SU-DHL-6 (cell line): ENCODE measurements at regions not wholly inside any gene's neighbourhood (a gene's known extent, or its start where the extent isn't known, plus 50 kb on each side); places are given as distances from the start of the nearest gene placed in this dataset.

ENCODE experiments used
- H2AFZ ChIP-seq: fragments of 200-600 bp; sonication (generic); 2 replicates; pipeline ENCODE4 v1.6.1; 2014; ENCODE audit warnings: low read depth, mild to moderate bottlenecking, moderate library complexity, mixed read lengths, antibody characterized with exemption, low read length; ENCODE audit not compliant: severe bottlenecking
- H3F3A ChIP-seq: fragments of 200-600 bp; shearing (Covaris generic); 2 replicates; pipeline ENCODE4 v1.6.0; 2016; ENCODE audit warnings: antibody characterized with exemption, mild to moderate bottlenecking; ENCODE audit not compliant: insufficient read depth
- H3K27ac ChIP-seq: fragments of 200-600 bp; sonication (generic); 2 replicates; pipeline ENCODE4 v1.5.1; 2016; ENCODE audit warnings: low read depth, mild to moderate bottlenecking, low read length, moderate library complexity, mixed read lengths
- H3K27me3 ChIP-seq: fragments of 200-600 bp; sonication (generic), shearing (Covaris generic); 2 replicates; pipeline ENCODE4 v1.6.0; 2014; ENCODE audit warnings: mild to moderate bottlenecking, low read length
- H3K36me3 ChIP-seq: fragments of 200-600 bp; sonication (generic); 2 replicates; pipeline ENCODE4 v1.6.1; 2014; ENCODE audit warnings: mild to moderate bottlenecking, low read length, mixed read lengths
- H3K4me2 ChIP-seq: fragments of 300-600, 200-600 bp; shearing (Covaris generic), sonication (generic); 2 replicates; pipeline ENCODE4 v1.6.0; 2014; ENCODE audit warnings: low read length, low read depth, mild to moderate bottlenecking; ENCODE audit not compliant: poor library complexity, severe bottlenecking
- H3K4me3 ChIP-seq: fragments of 200-600 bp; sonication (generic); 2 replicates; pipeline ENCODE4 v1.5.1; 2014; ENCODE audit warnings: antibody characterized with exemption, low read length, mild to moderate bottlenecking, mixed read lengths; ENCODE audit not compliant: insufficient read depth, poor library complexity, severe bottlenecking
- H3K79me2 ChIP-seq: fragments of 200-600 bp; sonication (generic); 2 replicates; pipeline ENCODE4 v1.6.1; 2014; ENCODE audit warnings: mild to moderate bottlenecking, low read length, moderate library complexity; ENCODE audit not compliant: insufficient read depth
- H3K9ac ChIP-seq: fragments of 200-600 bp; sonication (generic); 2 replicates; pipeline ENCODE4 v1.7.0; 2014; ENCODE audit warnings: mild to moderate bottlenecking, low read length
- H3K9me2 ChIP-seq: fragments of 200-600 bp; sonication (generic); replicated peaks from 2 replicates; pipeline ENCODE4 v1.6.1; 2014; ENCODE audit warnings: low read length; ENCODE audit not compliant: insufficient read depth
- H3K9me3 ChIP-seq: fragments of 200-600 bp; sonication (generic); 2 replicates; pipeline ENCODE4 v1.6.1; 2014; ENCODE audit warnings: low read length, mixed read lengths; ENCODE audit not compliant: insufficient read depth
- H4K20me1 ChIP-seq: fragments of 200-600 bp; sonication (generic); 2 replicates; pipeline ENCODE4 v1.6.1; 2014; ENCODE audit warnings: low read depth, mild to moderate bottlenecking, antibody characterized with exemption, low read length, moderate library complexity, mixed read lengths
- CTCF ChIP-seq: fragments of 200-600 bp; sonication (generic); IDR thresholded peaks from one replicate; pipeline ENCODE4 v1.5.1; 2017; ENCODE audit warnings: antibody characterized with exemption, mild to moderate bottlenecking, low read length, moderate library complexity; ENCODE audit not compliant: insufficient read depth, poor library complexity, severe bottlenecking
- EZH2phosphoT487 ChIP-seq: fragments of 200-600 bp; sonication (generic), shearing (Covaris generic); conservative IDR thresholded peaks from 2 replicates; pipeline ENCODE4 v1.6.1; 2018; ENCODE audit warnings: mild to moderate bottlenecking, antibody characterized with exemption, low read length, moderate library complexity, mixed read lengths

- H4K20me1 ChIP-seq = no peaks in the 10 kb centered on the region
- no peaks in the 10 kb centered on the region for H3K79me2 ChIP-seq
- H3K4me2 ChIP-seq = no peak overlapping the region
- no peak overlapping the region for H3K9ac ChIP-seq
- H3F3A ChIP-seq = no peaks in the 10 kb centered on the region
- no peak overlapping the region for H2AFZ ChIP-seq
- H3K27ac ChIP-seq = no peak overlapping the region
- TF ChIP-seq CTCF = no peak
- no peak for TF ChIP-seq EZH2phosphoT487
- H3K36me3 ChIP-seq = no peaks in the 10 kb centered on the region
- H3K4me3 ChIP-seq = no peak overlapping the region
- H3K9me2 ChIP-seq = no peaks in the 10 kb centered on the region
- H3K9me3 ChIP-seq = no peaks in the 10 kb centered on the region
- no peaks in the 10 kb centered on the region for H3K27me3 ChIP-seq
These were observed 200.9 kb downstream of the CDC14C start for GRCh38 chr7:49125246-49125645.

GRCh38 chr7:49127359-49127913 is 203.1 kb downstream of the CDC14C start:
- Histone ChIP-seq H3K27me3 (no peaks in the 10 kb centered on the region), H3F3A (no peaks in the 10 kb centered on the region), H3K79me2 (no peaks in the 10 kb centered on the region), H3K27ac (no peak overlapping the region), H3K4me3 (no peak overlapping the region), H4K20me1 (no peaks in the 10 kb centered on the region), H3K4me2 (no peak overlapping the region), H3K9me3 (no peaks in the 10 kb centered on the region), H3K36me3 (no peaks in the 10 kb centered on the region), H3K9me2 (no peaks in the 10 kb centered on the region), H3K9ac (no peak overlapping the region), H2AFZ (no peak overlapping the region)
- TF ChIP-seq EZH2phosphoT487 (no peak), CTCF (no peak)

- Histone ChIP-seq H3K9me2 (no peaks in the 10 kb centered on the region), H4K20me1 (no peaks in the 10 kb centered on the region), H3K27ac (no peak overlapping the region), H3F3A (no peaks in the 10 kb centered on the region), H3K4me3 (no peak overlapping the region), H3K9ac (no peak overlapping the region), H2AFZ (no peak overlapping the region), H3K27me3 (no peaks in the 10 kb centered on the region), H3K4me2 (no peak overlapping the region), H3K79me2 (no peaks in the 10 kb centered on the region), H3K36me3 (no peaks in the 10 kb centered on the region), H3K9me3 (no peaks in the 10 kb centered on the region)
- TF ChIP-seq EZH2phosphoT487 = no peak
- TF ChIP-seq CTCF = no peak
These were observed 213.6 kb downstream of the CDC14C start for GRCh38 chr7:49137978-49138377.
